IMR-90 (cell line): ENCODE measurements at regions not wholly inside any gene's neighbourhood (a gene's known extent, or its start where the extent isn't known, plus 50 kb on each side); places are given as distances from the start of the nearest gene placed in this dataset.

Experiments used
- ATAC-seq: fragments of 200-7000 bp; cut with Tn5 transposase; 2 replicates; pipeline ENCODE4 v1.9.1; 2020; ENCODE audit warnings: low read depth, mild to moderate bottlenecking, moderate library complexity
- BruUV-seq: library from RNA; stranded (reverse); fragments of 400-500 nt; replicated peaks from 2 replicates; lab custom pipeline; 2021; lab: Mats Ljungman, UMichigan
- CTCF ChIA-PET: fragments of 300-600 bp; formaldehyde crosslinking; extraction: SDS; loops from one replicate; lab custom pipeline; 2021; ENCODE audit warnings: antibody characterized with exemption; lab: Yijun Ruan, JAX
- POLR2A ChIA-PET: fragments of 300-600 bp; sonication (Branson Sonifier 250); formaldehyde crosslinking; loops from one replicate; lab custom pipeline; 2022; ENCODE audit warnings: antibody characterized with exemption; ENCODE audit not compliant: unreplicated experiment; lab: Charles Lee
- DNase-seq: peaks from one replicate; pipeline ENCODE4 v3.0.0; 2013
- H2AFZ ChIP-seq: replicated peaks from 2 replicates; pipeline ENCODE3; 2013; ENCODE audit warnings: low read length, mild to moderate bottlenecking; ENCODE audit not compliant: poor library complexity
- H2AK5ac ChIP-seq: 2 replicates; pipeline ENCODE4 v1.6.1; 2013; ENCODE audit warnings: low read depth, low read length, inconsistent platforms
- H2AK9ac ChIP-seq: replicated peaks from 2 replicates; pipeline ENCODE3; 2013; ENCODE audit warnings: mild to moderate bottlenecking, low read depth, low read length, moderate library complexity; ENCODE audit not compliant: poor library complexity
- H2BK120ac ChIP-seq: 2 replicates; pipeline ENCODE4 v1.6.1; 2013; ENCODE audit warnings: low read depth, low read length, inconsistent platforms
- H2BK15ac ChIP-seq: 3 replicates; pipeline ENCODE4 v1.6.1; 2013; ENCODE audit warnings: low read depth, low read length, inconsistent platforms
- H2BK20ac ChIP-seq: 2 replicates; pipeline ENCODE4 v1.6.1; 2013; ENCODE audit warnings: low read depth, mild to moderate bottlenecking, inconsistent platforms, low read length, moderate library complexity
- H2BK5ac ChIP-seq: 2 replicates; pipeline ENCODE4 v1.6.1; 2013; ENCODE audit warnings: mild to moderate bottlenecking, low read depth, low read length, inconsistent platforms; ENCODE audit not compliant: poor library complexity, severe bottlenecking
- H3K14ac ChIP-seq: replicated peaks from 2 replicates; pipeline ENCODE4 v1.6.1; 2013; ENCODE audit warnings: low read depth, low read length, inconsistent platforms
- H3K18ac ChIP-seq: 2 replicates; pipeline ENCODE4 v1.6.1; 2013; ENCODE audit warnings: low read depth, low read length, control low read depth
- H3K23ac ChIP-seq: 2 replicates; pipeline ENCODE4 v1.6.1; 2013; ENCODE audit warnings: low read depth, low read length, inconsistent platforms
- H3K27ac ChIP-seq: 2 replicates; pipeline ENCODE4 v1.5.1; 2013; ENCODE audit warnings: mild to moderate bottlenecking, control low read depth, low read length; ENCODE audit not compliant: insufficient read depth
- H3K27me3 ChIP-seq: 2 replicates; pipeline ENCODE4 v1.6.1; 2013; ENCODE audit warnings: low read length; ENCODE audit not compliant: control insufficient read depth, insufficient read depth
- H3K36me3 ChIP-seq: 2 replicates; pipeline ENCODE4 v1.6.1; 2013; ENCODE audit warnings: low read length, mixed read lengths; ENCODE audit not compliant: control insufficient read depth, insufficient read depth
- H3K4ac ChIP-seq: 2 replicates; pipeline ENCODE4 v1.6.1; 2013; ENCODE audit warnings: low read depth, low read length, inconsistent platforms
- H3K4me1 ChIP-seq: 2 replicates; pipeline ENCODE4 v1.6.1; 2013; ENCODE audit warnings: low read length, mixed read lengths; ENCODE audit not compliant: control insufficient read depth, insufficient read depth
- H3K4me2 ChIP-seq: 2 replicates; pipeline ENCODE4 v1.6.1; 2013; ENCODE audit warnings: low read depth, mild to moderate bottlenecking, control low read depth, low read length, moderate library complexity
- H3K4me3 ChIP-seq: 2 replicates; pipeline ENCODE4 v1.5.1; 2013; ENCODE audit warnings: low read depth, mild to moderate bottlenecking, control low read depth, low read length, moderate library complexity; ENCODE audit not compliant: insufficient read depth
- H3K56ac ChIP-seq: 2 replicates; pipeline ENCODE4 v1.6.1; 2013; ENCODE audit warnings: low read length, inconsistent platforms; ENCODE audit not compliant: insufficient read depth; ENCODE audit errors: extremely low read depth
- H3K79me1 ChIP-seq, 2 experiments: 2 replicates each; pipeline ENCODE4 v1.6.1; 2013; ENCODE audit warnings: low read length in 2 of 2, inconsistent platforms in 1 of 2, low read depth in 1 of 2
- H3K9ac ChIP-seq: 2 replicates; pipeline ENCODE4 v1.6.1; 2013; ENCODE audit warnings: low read depth, low read length, control low read depth
- H3K9me1 ChIP-seq: 2 replicates; pipeline ENCODE4 v1.6.1; 2013; ENCODE audit warnings: low read length, inconsistent platforms; ENCODE audit not compliant: insufficient read depth
- H3K9me3 ChIP-seq: 2 replicates; pipeline ENCODE4 v1.6.1; 2013; ENCODE audit warnings: low read length; ENCODE audit not compliant: control insufficient read depth, insufficient read depth
- H4K20me1 ChIP-seq: 2 replicates; pipeline ENCODE4 v1.6.1; 2013; ENCODE audit warnings: low read length, inconsistent platforms; ENCODE audit not compliant: insufficient read depth
- H4K5ac ChIP-seq: 2 replicates; pipeline ENCODE4 v1.6.1; 2013; ENCODE audit warnings: mild to moderate bottlenecking, low read depth, low read length, control low read depth
- H4K8ac ChIP-seq, 2 experiments: 2 replicates each; pipeline ENCODE4 v1.6.1; 2013; ENCODE audit warnings: low read depth in 2 of 2, low read length in 2 of 2, control low read depth in 1 of 2, inconsistent platforms in 1 of 2
- H4K91ac ChIP-seq: 2 replicates; pipeline ENCODE4 v1.6.1; 2013; ENCODE audit warnings: low read depth, low read length, inconsistent platforms; ENCODE audit not compliant: insufficient read depth
- CEBPB ChIP-seq: IDR thresholded peaks from 2 replicates; pipeline ENCODE4 v1.6.1; 2012; ENCODE audit warnings: low read depth, low read length, improper control_type of control experiment
- ELK1 ChIP-seq: fragments of 150-350 bp; IDR thresholded peaks from 2 replicates; pipeline ENCODE4 v1.6.1; 2016; ENCODE audit warnings: low read depth, mild to moderate bottlenecking, low read length, moderate library complexity, borderline replicate concordance
- FOS ChIP-seq: fragments of 150-350 bp; IDR thresholded peaks from 2 replicates; pipeline ENCODE4 v1.6.1; 2016; ENCODE audit warnings: low read depth, low read length
- MAZ ChIP-seq: IDR thresholded peaks from 2 replicates; pipeline ENCODE4 v1.6.1; 2012; ENCODE audit warnings: low read depth, mild to moderate bottlenecking, low read length, improper control_type of control experiment, moderate library complexity, borderline replicate concordance
- RAD21 ChIP-seq: IDR thresholded peaks from 2 replicates; pipeline ENCODE4 v1.6.1; 2012; ENCODE audit warnings: low read length, improper control_type of control experiment
- RCOR1 ChIP-seq: IDR thresholded peaks from 2 replicates; pipeline ENCODE4 v1.6.1; 2012; ENCODE audit warnings: mild to moderate bottlenecking, low read length, improper control_type of control experiment; ENCODE audit not compliant: insufficient replicate concordance
- RFX5 ChIP-seq: IDR thresholded peaks from 2 replicates; pipeline ENCODE4 v1.8.0; 2012; ENCODE audit warnings: low read depth, mild to moderate bottlenecking, low read length, moderate library complexity
- WGBS, 2 experiments: methylation state at CpG; one replicate each; pipeline versions ENCODE4 v1.1.5 to v1.1.7; 2013; ENCODE audit warnings: missing lambda C conversion rate in 2 of 2; ENCODE audit not compliant: insufficient read length in 1 of 2; ENCODE audit errors: extremely low coverage in 2 of 2; 5-methylcytosine and 5-hydroxymethylcytosine counted together
- dilution Hi-C: fragments of 300-500 bp; cut with HindIII; formaldehyde crosslinking; loops from one replicate; pipeline ENCODE4 v1.14.3; 2018; ENCODE audit warnings: low sequenced_read_pairs; ENCODE audit not compliant: unreplicated experiment
- in situ Hi-C: fragments of 300-500 bp; cut with MboI; formaldehyde crosslinking; loops from 3 replicates; pipeline ENCODE4 v1.14.3; 2019; ENCODE audit warnings: low sequenced_read_pairs, inconsistent platforms, mixed read lengths
- intact Hi-C: fragments of 100-400 bp; cut with micrococcal nuclease; formaldehyde crosslinking; loops from 2 replicates; pipeline ENCODE4 v1.10.0; 2022

DNA sequence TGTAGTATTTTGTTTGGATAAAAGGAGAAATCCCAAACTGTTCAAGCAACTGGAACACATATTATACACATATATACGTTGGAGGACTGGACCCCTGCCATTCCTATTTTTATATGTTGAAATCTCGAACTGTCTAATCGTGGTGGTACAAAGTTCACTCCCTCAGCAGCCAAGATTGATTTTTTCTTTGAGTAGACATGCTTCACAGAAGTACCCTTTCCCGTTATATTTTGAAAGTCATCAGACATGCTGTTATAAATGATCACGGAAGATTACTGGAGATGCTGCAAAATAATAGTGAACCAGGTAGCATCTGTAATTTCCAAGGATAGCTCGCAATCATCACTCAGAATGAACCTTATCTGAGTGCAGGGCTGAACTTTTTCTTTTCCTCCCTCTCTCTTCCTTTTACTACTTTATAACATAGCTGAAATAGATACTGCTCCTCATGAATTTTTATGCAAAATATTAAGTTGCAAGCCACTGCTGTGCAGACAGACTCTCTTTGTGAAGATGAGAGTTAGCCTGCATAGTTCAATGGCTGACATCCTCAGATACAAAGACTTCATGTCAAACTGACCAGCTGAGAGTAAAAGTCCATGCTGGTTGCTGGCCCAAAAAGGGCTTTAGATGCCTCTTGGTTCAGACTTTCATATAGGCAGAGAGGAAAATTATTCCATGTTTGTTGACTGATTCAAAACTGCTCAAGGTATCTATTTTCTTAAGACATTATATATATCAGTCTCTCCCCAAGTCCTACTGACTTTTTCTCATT lies 451.9 kb downstream of the TMEM38B start:
- Histone ChIP-seq H2AFZ (no peak overlapping the region), H3K4ac (no peak overlapping the region), H3K4me2 (no peak overlapping the region), H3K27me3 (no peaks in the 10 kb centered on the region), H3K9me1 (no peaks in the 10 kb centered on the region), H3K56ac (no peak overlapping the region), H3K9ac (no peak overlapping the region), H3K36me3 (no peaks in the 10 kb centered on the region), H3K79me1 (no peaks in the 10 kb centered on the region), H4K20me1 (no peaks in the 10 kb centered on the region), H3K27ac (no peak overlapping the region), H2AK9ac (no peak overlapping the region), H4K91ac (no peak overlapping the region), H3K23ac (no peak overlapping the region), H2BK20ac (no peak overlapping the region), H3K14ac (no peak overlapping the region), H3K18ac (no peak overlapping the region), H3K4me1 (no peaks in the 10 kb centered on the region), H3K9me3 (no peaks in the 10 kb centered on the region; the same call in 1 of the 2 replicates), H3K4me3 (no peak overlapping the region), H4K5ac (no peak overlapping the region), H2BK15ac (no peak overlapping the region), H2BK120ac (no peak overlapping the region), H2AK5ac (no peak overlapping the region), H4K8ac (no peak overlapping the region), H2BK5ac (no peak overlapping the region)
- ATAC-seq = no peak
- DNase-seq = no peak
- dilution Hi-C loops = no loop called here
- TF ChIP-seq FOS (no peak), RFX5 (no peak), RAD21 (no peak), CEBPB (no peak), ELK1 (no peak), MAZ (no peak), RCOR1 (no peak)
- in situ Hi-C loops = no loop called here
- POLR2A ChIA-PET = no interaction called here
- no TSS peak for BruUV-seq
- intact Hi-C loops = no loop called here
- CTCF ChIA-PET = no interaction called here
- 0% methylated on average over 1 of the region's 6 CpGs; no CpG with 5 or more reads in 1 of the 2 experiments for WGBS, 2 experiments
